ENCODE measurements at regions not wholly inside any gene's neighbourhood (a gene's known extent, or its start where the extent isn't known, plus 50 kb on each side); places are given as distances from the start of the nearest gene placed in this dataset.

- no peak overlapping the region for H3K27ac Mint-ChIP-seq
- H3K4me1 Mint-ChIP-seq = no peaks in the 10 kb centered on the region
Observed at GRCh38 chr17:72441909-72442308, 321.1 kb downstream of the SOX9 start.

GRCh38 chr17:72444517-72445054 is 323.8 kb downstream of the SOX9 start:
- H3K4me3 Mint-ChIP-seq = no peak overlapping the region
- H3K36me3 Mint-ChIP-seq (ENCODE audit: low read depth) = no peaks in the 10 kb centered on the region
- ChIA-PET POLR2A (no interaction called here), CTCF (no interaction called here)
- DNase-seq = no peak
- H3K9me3 Mint-ChIP-seq = no peaks in the 10 kb centered on the region
- no peak overlapping the region for H3K27ac Mint-ChIP-seq
- no peaks in the 10 kb centered on the region for H3K4me1 Mint-ChIP-seq
- H3K27me3 Mint-ChIP-seq = no peaks in the 10 kb centered on the region

More at GRCh38 chr17:72441909-72442308, 321.1 kb downstream of the SOX9 start:
- Mint-ChIP-seq H3K9me3 (no peaks in the 10 kb centered on the region), H3K27me3 (no peaks in the 10 kb centered on the region), H3K4me3 (no peak overlapping the region), H3K36me3 (ENCODE audit: low read depth) (no peaks in the 10 kb centered on the region)
- DNase-seq = no peak
- ChIA-PET POLR2A (no interaction called here), CTCF (no interaction called here)

- DNase-seq = no peak
- H3K4me3 Mint-ChIP-seq = no peak overlapping the region
- H3K27ac Mint-ChIP-seq = no peak overlapping the region
- H3K4me1 Mint-ChIP-seq = no peaks in the 10 kb centered on the region
- H3K36me3 Mint-ChIP-seq (ENCODE audit: low read depth) = no peaks in the 10 kb centered on the region
- ChIA-PET POLR2A (no interaction called here), CTCF (no interaction called here)
- H3K27me3 Mint-ChIP-seq = no peaks in the 10 kb centered on the region
- H3K9me3 Mint-ChIP-seq = no peaks in the 10 kb centered on the region
Observed at GRCh38 chr17:72445055-72445991, 324.5 kb downstream of the SOX9 start.

GRCh38 chr17:72446118-72446517 is 325.3 kb downstream of the SOX9 start:
- ChIA-PET CTCF (no interaction called here), POLR2A (no interaction called here)
- H3K4me1 Mint-ChIP-seq = no peaks in the 10 kb centered on the region
- no peaks in the 10 kb centered on the region for H3K27me3 Mint-ChIP-seq
- H3K27ac Mint-ChIP-seq = no peak overlapping the region
- H3K36me3 Mint-ChIP-seq (ENCODE audit: low read depth) = no peaks in the 10 kb centered on the region
- DNase-seq = no peak
- H3K4me3 Mint-ChIP-seq = no peak overlapping the region
- no peaks in the 10 kb centered on the region for H3K9me3 Mint-ChIP-seq

- H3K36me3 Mint-ChIP-seq (ENCODE audit: low read depth) = no peaks in the 10 kb centered on the region
- CTCF ChIA-PET = no interaction called here
Observed at GRCh38 chr17:72446525-72447250, 325.9 kb downstream of the SOX9 start.

GRCh38 chr17:72447251-72447640 is 326.4 kb downstream of the SOX9 start:
- DNase-seq = no peak
- H3K9me3 Mint-ChIP-seq = no peaks in the 10 kb centered on the region
- POLR2A ChIA-PET = no interaction called here
- H3K36me3 Mint-ChIP-seq (ENCODE audit: low read depth) = no peaks in the 10 kb centered on the region
- H3K4me3 Mint-ChIP-seq = no peak overlapping the region
- no peaks in the 10 kb centered on the region for H3K4me1 Mint-ChIP-seq
- H3K27me3 Mint-ChIP-seq = no peaks in the 10 kb centered on the region
- CTCF ChIA-PET = no interaction called here
- no peak overlapping the region for H3K27ac Mint-ChIP-seq

More at GRCh38 chr17:72446525-72447250, 325.9 kb downstream of the SOX9 start:
- H3K27me3 Mint-ChIP-seq = no peaks in the 10 kb centered on the region
- no peak overlapping the region for H3K4me3 Mint-ChIP-seq
- POLR2A ChIA-PET = no interaction called here
- no peak for DNase-seq
- H3K9me3 Mint-ChIP-seq = no peaks in the 10 kb centered on the region
- no peaks in the 10 kb centered on the region for H3K4me1 Mint-ChIP-seq
- H3K27ac Mint-ChIP-seq = no peak overlapping the region

GRCh38 chr17:72448019-72448418 is 327.2 kb downstream of the SOX9 start:
- POLR2A ChIA-PET = no interaction called here
- no peak for DNase-seq
- Mint-ChIP-seq H3K27me3 (no peaks in the 10 kb centered on the region), H3K4me3 (no peak overlapping the region), H3K4me1 (no peaks in the 10 kb centered on the region), H3K9me3 (no peaks in the 10 kb centered on the region), H3K27ac (no peak overlapping the region), H3K36me3 (ENCODE audit: low read depth) (no peaks in the 10 kb centered on the region)
- CTCF ChIA-PET = no interaction called here

- no peak overlapping the region for H3K4me3 Mint-ChIP-seq
- POLR2A ChIA-PET = no interaction called here
- H3K4me1 Mint-ChIP-seq = no peaks in the 10 kb centered on the region
- H3K36me3 Mint-ChIP-seq (ENCODE audit: low read depth) = no peaks in the 10 kb centered on the region
- H3K27ac Mint-ChIP-seq = no peak overlapping the region
- CTCF ChIA-PET = no interaction called here
- no peak for DNase-seq
- H3K27me3 Mint-ChIP-seq = no peaks in the 10 kb centered on the region
- no peaks in the 10 kb centered on the region for H3K9me3 Mint-ChIP-seq
Observed at GRCh38 chr17:72452286-72453173, 331.7 kb downstream of the SOX9 start.

GRCh38 chr17:72454342-72454741 is 333.5 kb downstream of the SOX9 start:
- H3K27ac Mint-ChIP-seq = no peak overlapping the region
- no peaks in the 10 kb centered on the region for H3K36me3 Mint-ChIP-seq (ENCODE audit: low read depth)
- no peak overlapping the region for H3K4me3 Mint-ChIP-seq
- ChIA-PET CTCF (interaction anchor here (0.6 kb wide), 1 partner anchor 1496 kb away, joined by 3 read pairs; no protein-coding TSS in a partner anchor), POLR2A (no interaction called here)
- no peaks in the 10 kb centered on the region for H3K27me3 Mint-ChIP-seq
- H3K4me1 Mint-ChIP-seq = no peaks in the 10 kb centered on the region
- DNase-seq = no peak
- no peaks in the 10 kb centered on the region for H3K9me3 Mint-ChIP-seq

GRCh38 chr17:72455562-72455961 is 334.7 kb downstream of the SOX9 start:
- no peaks in the 10 kb centered on the region for H3K4me1 Mint-ChIP-seq
- no peak for DNase-seq
- CTCF ChIA-PET = no interaction called here
- POLR2A ChIA-PET = no interaction called here
- no peak overlapping the region for H3K4me3 Mint-ChIP-seq
- H3K36me3 Mint-ChIP-seq (ENCODE audit: low read depth) = no peaks in the 10 kb centered on the region
- H3K27me3 Mint-ChIP-seq = no peaks in the 10 kb centered on the region
- H3K9me3 Mint-ChIP-seq = no peaks in the 10 kb centered on the region
- H3K27ac Mint-ChIP-seq = no peak overlapping the region

- CTCF ChIA-PET = no interaction called here
Observed at GRCh38 chr17:72456075-72456474, 335.3 kb downstream of the SOX9 start.

GRCh38 chr17:72457712-72458111 is 336.9 kb downstream of the SOX9 start:
- H3K27me3 Mint-ChIP-seq = no peaks in the 10 kb centered on the region
- no peak for DNase-seq
- no peaks in the 10 kb centered on the region for H3K4me1 Mint-ChIP-seq
- H3K36me3 Mint-ChIP-seq (ENCODE audit: low read depth) = no peaks in the 10 kb centered on the region
- H3K4me3 Mint-ChIP-seq = no peak overlapping the region
- CTCF ChIA-PET = no interaction called here
- POLR2A ChIA-PET = no interaction called here
- no peak overlapping the region for H3K27ac Mint-ChIP-seq
- H3K9me3 Mint-ChIP-seq = no peaks in the 10 kb centered on the region

More at GRCh38 chr17:72456075-72456474, 335.3 kb downstream of the SOX9 start:
- Mint-ChIP-seq H3K36me3 (ENCODE audit: low read depth) (no peaks in the 10 kb centered on the region), H3K4me1 (no peaks in the 10 kb centered on the region), H3K9me3 (no peaks in the 10 kb centered on the region), H3K27me3 (no peaks in the 10 kb centered on the region), H3K27ac (no peak overlapping the region), H3K4me3 (no peak overlapping the region)
- DNase-seq = no peak
- POLR2A ChIA-PET = no interaction called here

- Mint-ChIP-seq H3K27ac (no peak overlapping the region), H3K36me3 (ENCODE audit: low read depth) (no peaks in the 10 kb centered on the region), H3K4me1 (no peaks in the 10 kb centered on the region), H3K9me3 (no peaks in the 10 kb centered on the region), H3K27me3 (no peaks in the 10 kb centered on the region), H3K4me3 (no peak overlapping the region)
- ChIA-PET POLR2A (no interaction called here), CTCF (no interaction called here)
- DNase-seq = no peak
Observed at GRCh38 chr17:72458301-72458700, 337.5 kb downstream of the SOX9 start.

Measured in activated CD4-positive, alpha-beta T cell treated with anti-CD3 and anti-CD28 coated beads, Interleukin-2, amount 10 ng/mL, durations not matched to agents 7 days and 5 days (primary cell).